ENCODE measurements at regions not wholly inside any gene's neighbourhood (a gene's known extent, or its start where the extent isn't known, plus 50 kb on each side); places are given as distances from the start of the nearest gene placed in this dataset.

- TF ChIP-seq ETS2 (tag; IDR thresholded peaks at IDR 0.05; ENCODE audit: borderline replicate concordance, poor library complexity, severe bottlenecking) (no peak), HDAC3 (IDR thresholded peaks at IDR 0.05; ENCODE audit: borderline replicate concordance, partially characterized antibody) (no peak), ZNF785 (CRISPR knock-in tag; IDR thresholded peaks at IDR 0.05) (no peak), CEBPZ (IDR thresholded peaks at IDR 0.05; ENCODE audit: borderline replicate concordance, low read depth, low read length) (no peak), MEF2A (IDR thresholded peaks at IDR 0.05; ENCODE audit: control insufficient read depth, low read depth, low read length) (no peak), NCOA2 (IDR thresholded peaks at IDR 0.05; ENCODE audit: partially characterized antibody in 2 of 2) (no peak), RBM22 (IDR thresholded peaks at IDR 0.05; ENCODE audit: low read depth, low read length, poor library complexity, severe bottlenecking) (no peak), PURB (CRISPR knock-in tag; IDR thresholded peaks at IDR 0.05; ENCODE audit: low read depth) (no peak)
These were observed 334.1 kb downstream of the SHANK2 start (continued) for GRCh38 chr11:70918242-70918641.

GRCh38 chr11:70921804-70922203 lies 330.6 kb downstream of the SHANK2 start:
- intact Hi-C loops (cut with micrococcal nuclease), result no loop called here
- Histone ChIP-seq H2AFZ (ENCODE audit: low read depth, low read length) (no peak overlapping the region), H3K79me2 (ENCODE audit: control insufficient read depth, insufficient read depth, low read length) (no peaks in the 10 kb centered on the region), H3K27me3 (ENCODE audit: control insufficient read depth in 2 of 2, insufficient read depth in 2 of 2, low read length in 2 of 2) (peaks cover 0 to 2% of the 10 kb centered on the region in 2 experiments; a peak in 1 of 5 replicates), H3K36me3 (ENCODE audit: control insufficient read depth, insufficient read depth, low read length) (no peaks in the 10 kb centered on the region), H3K9me1 (ENCODE audit: control insufficient read depth, insufficient read depth, low read length) (no peaks in the 10 kb centered on the region), H3K4me3 (no peak overlapping the region), H3K9ac (ENCODE audit: insufficient read depth in 1 of 2, low read depth in 2 of 2, low read length in 2 of 2) (no peak overlapping the region), H3K4me1 (replicated peaks in 1 of 2; ENCODE audit: control insufficient read depth in 2 of 2, insufficient read depth in 2 of 2, low read length in 2 of 2) (no peaks in the 10 kb centered on the region), H4K20me1 (replicated peaks; ENCODE audit: control insufficient read depth, insufficient read depth, low read length) (no peaks in the 10 kb centered on the region), H3K9me3 (replicated peaks; ENCODE audit: control insufficient read depth, insufficient read depth, low read depth, low read length) (0 out of 2 replicates have a peak, but pooled peaks cover 1% of the 10 kb centered on the region), H3K27ac (ENCODE audit: extremely low read depth, low read depth, low read length) (no peak overlapping the region), H3K4me2 (ENCODE audit: insufficient read depth, low read length) (no peak overlapping the region)
- ChIA-PET CTCF (ENCODE audit: low intra/inter-chr PET ratio) (no interaction called here), POLR2A (no interaction called here)
- WGBS (ENCODE audit: insufficient coverage, low coverage, missing lambda C conversion rate), result 4% methylated on average over 4 of the region's 4 CpGs
- no peak for ATAC-seq
- DNase-seq (ENCODE audit: extremely low read depth in 1 of 4, low spot score in 3 of 4), result no peak
- no peak for FAIRE-seq
- in situ Hi-C loops (cut with MboI), result no loop called here
- no TSS peak for BruUV-seq (replicated peaks)
- TF ChIP-seq AFF1 (IDR thresholded peaks at IDR 0.05; ENCODE audit: low read depth in 1 of 2, partially characterized antibody in 2 of 2) (peak in 1 of 2 experiments; percentile 96), NUFIP1 (IDR thresholded peaks at IDR 0.05; ENCODE audit: partially characterized antibody) (no peak), HDAC2 (IDR thresholded peaks at IDR 0.05) (no peak)

All from K562 (cell line).